Thymus (tissue), 11 donors: ENCODE measurements at regions not wholly inside any gene's neighbourhood (a gene's known extent, or its start where the extent isn't known, plus 50 kb on each side); places are given as distances from the start of the nearest gene placed in this dataset.
A peak's percentile ranks its signal among the peaks of the same experiment; 100 is the strongest.

Source experiments
- DNase-seq, 9 donors: peaks; one replicate each; pipeline ENCODE4 v3.0.0-alpha.2; 2013; ENCODE audit warnings: low spot score in 9 of 9, low read depth in 6 of 9, missing footprints in 1 of 9
- H3K27ac ChIP-seq, 2 donors: one replicate each; pipeline ENCODE4 v1.5.1; 2013; ENCODE audit warnings: control low read depth in 1 of 2, low read depth in 1 of 2, low read length in 1 of 2, mild to moderate bottlenecking in 1 of 2, moderate library complexity in 1 of 2
- H3K27me3 ChIP-seq, 2 donors: one replicate each; pipeline ENCODE4 v1.5.1; 2013; ENCODE audit warnings: low read length in 1 of 2; ENCODE audit not compliant: control insufficient read depth in 2 of 2, insufficient read depth in 1 of 2
- H3K36me3 ChIP-seq, 2 donors: one replicate each; pipeline ENCODE4 v1.5.1; 2013; ENCODE audit warnings: low read length in 1 of 2, mild to moderate bottlenecking in 1 of 2, moderate library complexity in 1 of 2; ENCODE audit not compliant: control insufficient read depth in 2 of 2, insufficient read depth in 2 of 2
- H3K4me1 ChIP-seq, 2 donors: one replicate each; pipeline ENCODE4 v1.5.1; 2013; ENCODE audit warnings: low read length in 2 of 2; ENCODE audit not compliant: control insufficient read depth in 2 of 2, insufficient read depth in 2 of 2
- H3K4me3 ChIP-seq, 2 donors: one replicate each; pipeline ENCODE4 v1.5.1; 2013; ENCODE audit warnings: low read length in 2 of 2, control low read depth in 1 of 2, mild to moderate bottlenecking in 1 of 2
- H3K9me3 ChIP-seq, 2 donors: one replicate each; pipeline ENCODE4 v1.5.1; 2013; ENCODE audit warnings: low read length in 1 of 2, mild to moderate bottlenecking in 1 of 2; ENCODE audit not compliant: control insufficient read depth in 2 of 2, insufficient read depth in 1 of 2
- WGBS: extraction: QIAGEN DNeasy Blood & Tissue Kit; methylation state at CpG from one replicate; pipeline ENCODE4 v1.1.7; 2013; 5-methylcytosine and 5-hydroxymethylcytosine counted together
- donor health status: healthy.

GRCh38 chr9:129375845-129376244 lies 197.8 kb upstream of the IER5L start:
- no peak overlapping the region for H3K4me3 ChIP-seq
- DNase-seq = no peak
- no peaks in the 10 kb centered on the region for H3K36me3 ChIP-seq
- H3K27me3 ChIP-seq = no peaks in the 10 kb centered on the region
- no peak overlapping the region for H3K27ac ChIP-seq
- 86% methylated on average over 5 of the region's 5 CpGs for WGBS
- peaks cover 0 to 3% of the 10 kb centered on the region in 2 donors for H3K4me1 ChIP-seq
- H3K9me3 ChIP-seq = peaks cover 0 to 4% of the 10 kb centered on the region in 2 donors

- WGBS = over 99% methylated on average over 2 of the region's 2 CpGs
These were observed 196.6 kb upstream of the IER5L start for GRCh38 chr9:129374651-129375050.

GRCh38 chr9:129374231-129374630 lies 196.2 kb upstream of the IER5L start:
- peaks cover 0 to 3% of the 10 kb centered on the region in 2 donors for H3K4me1 ChIP-seq
- H3K36me3 ChIP-seq = no peaks in the 10 kb centered on the region
- no peaks in the 10 kb centered on the region for H3K27me3 ChIP-seq
- DNase-seq = no peak
- WGBS = 95% methylated on average over 3 of the region's 3 CpGs
- no peak overlapping the region for H3K4me3 ChIP-seq
- H3K9me3 ChIP-seq = peaks cover 1 to 18% of the 10 kb centered on the region in 2 donors
- H3K27ac ChIP-seq = no peak overlapping the region

More at GRCh38 chr9:129374651-129375050, 196.6 kb upstream of the IER5L start:
- DNase-seq = no peak
- Histone ChIP-seq H3K27me3 (no peaks in the 10 kb centered on the region), H3K4me1 (peaks cover 0 to 3% of the 10 kb centered on the region in 2 donors), H3K36me3 (no peaks in the 10 kb centered on the region), H3K27ac (no peak overlapping the region), H3K9me3 (peaks cover 1 to 16% of the 10 kb centered on the region in 2 donors), H3K4me3 (no peak overlapping the region)

- Histone ChIP-seq H3K9me3 (peaks cover 1 to 25% of the 10 kb centered on the region in 2 donors), H3K4me3 (no peak overlapping the region), H3K4me1 (peaks cover 3 to 5% of the 10 kb centered on the region in 2 donors), H3K27me3 (no peaks in the 10 kb centered on the region), H3K27ac (no peak overlapping the region), H3K36me3 (no peaks in the 10 kb centered on the region)
- DNase-seq = no peak
- 98% methylated on average over 9 of the region's 9 CpGs for WGBS
These were observed 195.3 kb upstream of the IER5L start for GRCh38 chr9:129373361-129373760.

GRCh38 chr9:129370770-129371169 lies 192.7 kb upstream of the IER5L start:
- Histone ChIP-seq H3K4me3 (no peak overlapping the region), H3K4me1 (peaks cover 6 to 7% of the 10 kb centered on the region in 2 donors), H3K36me3 (no peaks in the 10 kb centered on the region), H3K27me3 (no peaks in the 10 kb centered on the region), H3K9me3 (peaks cover 1 to 27% of the 10 kb centered on the region in 2 donors), H3K27ac (no peak overlapping the region)
- 98% methylated on average over 7 of the region's 7 CpGs for WGBS
- DNase-seq = no peak

GRCh38 chr9:129368444-129368978 lies 190.4 kb upstream of the IER5L start:
- H3K36me3 ChIP-seq = no peaks in the 10 kb centered on the region
- H3K4me1 ChIP-seq = peaks cover 6 to 7% of the 10 kb centered on the region in 2 donors
- peaks cover 1 to 27% of the 10 kb centered on the region in 2 donors for H3K9me3 ChIP-seq
- peak in 1 of 9 donors; percentile 61 for DNase-seq
- WGBS = 52% methylated on average over 6 of the region's 6 CpGs
- H3K27me3 ChIP-seq = no peaks in the 10 kb centered on the region
- no peak overlapping the region for H3K4me3 ChIP-seq
- peak overlapping the region in 1 of 2 donors; percentile 8 for H3K27ac ChIP-seq

- Histone ChIP-seq H3K4me1 (peaks cover 6 to 7% of the 10 kb centered on the region in 2 donors), H3K27me3 (no peaks in the 10 kb centered on the region), H3K4me3 (no peak overlapping the region), H3K36me3 (no peaks in the 10 kb centered on the region), H3K27ac (no peak overlapping the region), H3K9me3 (peaks cover 1 to 27% of the 10 kb centered on the region in 2 donors)
- 99% methylated on average over 5 of the region's 5 CpGs for WGBS
- DNase-seq = no peak
These were observed 189.2 kb upstream of the IER5L start for GRCh38 chr9:129367287-129367686.

- peaks cover 5 to 6% of the 10 kb centered on the region in 2 donors for H3K4me1 ChIP-seq
- WGBS = 91% methylated on average over 5 of the region's 5 CpGs
- H3K36me3 ChIP-seq = no peaks in the 10 kb centered on the region
These were observed 187.1 kb upstream of the IER5L start for GRCh38 chr9:129365196-129365595.

GRCh38 chr9:129363216-129363873 lies 185.3 kb upstream of the IER5L start:
- peaks cover 0 to 2% of the 10 kb centered on the region in 2 donors for H3K9me3 ChIP-seq
- 93% methylated on average over 10 of the region's 10 CpGs for WGBS

More at GRCh38 chr9:129365196-129365595, 187.1 kb upstream of the IER5L start:
- Histone ChIP-seq H3K4me3 (no peak overlapping the region), H3K27me3 (no peaks in the 10 kb centered on the region), H3K9me3 (peaks cover under 1 to 17% of the 10 kb centered on the region in 2 donors), H3K27ac (no peak overlapping the region)
- no peak for DNase-seq

More at GRCh38 chr9:129363216-129363873, 185.3 kb upstream of the IER5L start:
- no peak overlapping the region for H3K27ac ChIP-seq
- no peak for DNase-seq
- peaks cover 2% of the 10 kb centered on the region in 2 donors for H3K4me1 ChIP-seq
- H3K4me3 ChIP-seq = no peak overlapping the region
- H3K27me3 ChIP-seq = no peaks in the 10 kb centered on the region
- H3K36me3 ChIP-seq = no peaks in the 10 kb centered on the region
